HG02571 (cell line): ENCODE measurements at regions not wholly inside any gene's neighbourhood (a gene's known extent, or its start where the extent isn't known, plus 50 kb on each side); places are given as distances from the start of the nearest gene placed in this dataset.

Source experiments
- ATAC-seq: cut with Tn5 transposase; IDR thresholded peaks from one replicate; pipeline ENCODE4 v1.9.1; 2021; ENCODE audit warnings: mild to moderate bottlenecking, moderate library complexity; ENCODE audit not compliant: unreplicated experiment

- ATAC-seq = no peak
These were observed 53.5 kb upstream of the TIPARP start for GRCh38 chr3:156620901-156621300.

DNA sequence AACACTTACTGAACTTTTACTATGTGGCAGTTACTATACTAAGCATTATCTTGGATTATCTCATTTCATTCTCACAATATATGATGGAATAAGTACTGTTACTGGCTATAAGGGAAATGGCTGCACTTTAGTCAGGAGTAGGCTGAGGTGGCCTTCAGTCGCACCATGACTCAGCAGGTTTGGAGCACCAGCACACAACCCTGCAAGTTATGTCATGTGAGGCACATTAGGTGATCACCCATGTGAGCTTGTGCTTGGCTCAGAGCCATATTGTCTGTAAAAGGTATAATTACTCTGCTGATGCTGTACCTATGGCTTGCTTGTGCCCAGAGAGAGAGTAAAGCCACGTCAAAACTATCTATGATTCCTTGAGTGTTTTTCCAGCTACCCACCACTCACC is 54.1 kb upstream of the TIPARP start:
- no peak for ATAC-seq

DNA sequence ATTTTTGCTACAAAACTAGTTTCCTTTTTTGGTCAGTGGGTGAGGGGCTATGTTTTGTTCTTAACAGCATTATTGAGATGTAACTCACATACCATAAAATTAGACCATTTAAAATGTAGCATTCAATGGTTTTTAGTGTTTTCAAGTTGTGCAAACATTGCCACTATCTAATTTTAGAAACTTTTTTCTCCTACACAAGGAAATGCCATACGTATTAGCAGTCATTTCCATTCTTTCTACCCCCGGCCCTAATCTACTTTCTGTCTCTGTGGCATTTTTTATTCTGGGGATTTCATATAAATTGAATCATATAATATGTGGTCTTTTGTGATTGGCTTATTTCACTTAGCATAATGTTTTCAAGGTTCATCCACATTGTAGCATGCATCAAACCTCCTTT is 55.0 kb upstream of the TIPARP start:
- ATAC-seq = no peak

DNA sequence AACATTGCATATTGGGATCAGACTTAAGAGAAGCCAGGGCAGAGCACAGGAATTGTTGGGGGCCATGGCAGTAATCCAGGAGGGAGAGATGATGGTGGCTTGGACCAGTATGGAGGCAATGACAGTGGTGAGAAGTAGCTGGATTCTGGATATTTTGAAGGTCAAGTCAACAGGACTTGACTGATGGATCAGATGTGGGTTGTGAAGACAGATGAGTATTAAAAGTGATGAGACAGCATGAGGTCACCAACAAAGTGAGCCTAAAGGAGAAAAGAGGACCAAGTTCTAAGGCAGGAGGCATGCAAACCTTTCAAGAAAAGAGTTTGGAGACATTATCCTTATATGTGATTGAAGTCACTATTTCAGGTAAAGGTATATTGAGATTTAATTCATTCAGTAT is 56.6 kb upstream of the TIPARP start:
- ATAC-seq = no peak

GRCh38 chr3:156617145-156617544 is 57.2 kb upstream of the TIPARP start:
- no peak for ATAC-seq

DNA sequence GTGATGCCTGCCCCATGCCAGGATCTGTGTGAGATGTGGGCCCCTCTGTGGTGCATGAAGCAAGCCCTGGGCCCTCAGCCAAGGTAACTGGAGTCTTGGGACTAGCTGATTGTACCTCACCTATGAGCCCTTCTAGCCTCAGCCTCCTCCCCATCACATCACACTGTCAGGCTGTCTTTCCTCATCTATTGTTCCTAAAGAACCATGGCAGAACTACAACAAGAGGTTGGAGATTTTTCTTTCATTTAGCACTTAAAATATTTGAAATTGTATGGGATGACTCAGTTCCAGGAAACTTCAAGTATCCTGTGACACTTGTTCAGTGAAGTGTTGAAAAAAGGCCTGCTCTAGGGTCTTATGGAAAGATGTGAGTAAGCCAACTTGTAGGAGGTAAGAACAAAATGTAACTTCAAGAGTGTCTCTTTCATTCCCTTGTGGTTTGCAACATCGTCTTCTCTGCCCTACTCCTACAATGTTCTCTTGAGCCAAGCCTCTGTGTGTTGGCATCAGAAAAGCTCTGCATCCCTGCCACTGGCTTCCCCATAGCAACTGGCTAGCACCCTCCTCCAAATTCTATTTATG is 58.7 kb upstream of the TIPARP start:
- ATAC-seq = no peak

DNA sequence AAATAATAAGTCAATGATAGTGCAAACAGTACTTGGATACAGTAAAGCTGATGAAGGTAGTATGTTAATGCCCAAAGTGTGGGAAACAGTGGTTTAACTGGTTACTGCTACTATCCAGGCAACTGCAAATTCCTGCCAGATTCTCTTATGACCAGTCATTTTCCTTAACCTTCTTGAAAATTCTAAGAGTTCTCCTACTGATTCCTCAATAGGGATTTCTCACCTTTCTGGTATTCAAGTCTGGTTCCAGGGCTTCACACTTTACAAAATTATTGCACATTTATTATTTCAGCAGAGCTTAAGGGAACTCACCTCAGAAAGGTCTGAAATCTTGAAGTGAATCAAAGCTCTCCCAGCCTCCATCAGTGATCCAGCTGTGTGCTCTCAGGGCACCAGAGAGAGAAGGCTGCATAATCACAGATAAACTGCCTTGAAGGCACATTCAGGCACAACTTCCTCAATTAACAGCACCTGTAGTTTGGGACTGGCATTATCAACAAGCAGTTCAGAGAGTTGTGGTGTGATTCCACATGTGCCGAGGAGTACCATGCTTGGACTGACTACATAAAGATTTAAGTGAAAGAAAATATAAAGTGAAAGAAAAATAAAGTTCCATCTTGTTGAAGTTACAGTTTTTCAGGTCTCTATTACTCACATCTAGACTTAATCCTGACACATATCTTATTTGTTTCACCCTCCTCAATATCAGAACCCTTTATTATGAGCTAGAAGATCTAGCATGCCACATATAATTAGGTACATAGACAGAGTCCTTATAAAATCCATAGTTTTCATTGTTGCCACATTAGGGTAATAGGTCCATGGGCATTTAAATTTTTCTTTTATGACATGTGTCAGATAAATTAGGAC is 59.5 kb upstream of the TIPARP start:
- no peak for ATAC-seq

DNA sequence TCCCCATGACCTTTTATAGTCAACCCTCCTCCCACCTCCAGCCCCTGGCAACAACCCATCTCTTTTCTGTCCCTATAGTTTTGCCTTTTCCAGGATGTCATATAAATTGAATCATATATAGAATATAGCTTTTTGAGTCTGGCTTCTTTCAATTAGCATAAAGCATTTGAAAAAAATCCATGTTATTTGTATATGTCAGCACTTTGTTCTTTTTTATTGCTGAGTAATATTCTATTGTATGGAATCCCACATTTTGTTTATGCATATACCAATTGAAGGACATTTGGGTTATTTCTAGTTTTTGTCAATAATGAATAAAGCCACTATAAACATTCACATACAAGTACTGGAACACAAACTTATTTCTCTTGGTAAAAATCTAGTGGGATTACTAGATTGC is 58.0 kb upstream of the SSR3 start:
- ATAC-seq = no peak

GRCh38 chr3:156611870-156612494 is 57.1 kb upstream of the SSR3 start:
- ATAC-seq = no peak

GRCh38 chr3:156610154-156610553 is 55.2 kb upstream of the SSR3 start:
- no peak for ATAC-seq

GRCh38 chr3:156609546-156609945 is 54.6 kb upstream of the SSR3 start:
- no peak for ATAC-seq

GRCh38 chr3:156608601-156609514 is 53.9 kb upstream of the SSR3 start:
- ATAC-seq = no peak

GRCh38 chr3:156606729-156607128 is 51.8 kb upstream of the SSR3 start:
- ATAC-seq = peak; percentile 59

GRCh38 chr3:156605686-156606605 is 51.0 kb upstream of the SSR3 start:
- peak; percentile 40 for ATAC-seq

DNA sequence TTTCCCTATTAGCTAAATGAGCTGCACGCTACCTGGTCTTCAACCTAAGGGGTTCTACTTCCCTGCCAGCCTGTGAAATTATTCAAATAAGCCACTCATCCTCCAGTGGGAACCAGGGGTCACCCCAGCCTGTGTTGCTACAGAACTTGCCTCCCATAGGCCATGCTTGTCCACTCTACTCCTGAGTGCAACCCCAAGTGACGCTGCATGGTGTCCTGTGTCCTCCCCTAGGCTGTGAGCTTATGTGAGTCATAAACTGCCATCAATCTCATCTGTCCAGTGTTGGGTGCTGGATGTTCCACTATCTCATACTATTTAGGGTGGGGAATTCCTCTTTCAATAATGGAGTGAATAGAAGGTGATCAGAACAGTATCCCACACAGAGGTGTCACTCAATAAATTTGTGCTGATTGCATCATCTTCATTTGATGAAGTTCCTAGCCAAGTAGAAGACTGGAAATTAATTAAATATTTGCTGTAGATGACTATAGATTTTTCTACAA is 49.8 kb upstream of the SSR3 start:
- ATAC-seq = no peak
